SIG-M5 (cell line): ENCODE measurements at regions not wholly inside any gene's neighbourhood (a gene's known extent, or its start where the extent isn't known, plus 50 kb on each side); places are given as distances from the start of the nearest gene placed in this dataset.

Source experiments
- DNase-seq: peaks from one replicate; lab custom pipeline; 2025; lab: John Stamatoyannopoulos, UW

- DNase-seq: no peak
Measured at GRCh38 chr4:180571516-180572055, 1671.6 kb upstream of the TENM3 start.

GRCh38 chr4:180578175-180578574 is 1665.0 kb upstream of the TENM3 start:
- DNase-seq: no peak

GRCh38 chr4:180581061-180581460 is 1662.1 kb upstream of the TENM3 start:
- no peak for DNase-seq

- no peak for DNase-seq
Measured at GRCh38 chr4:180587379-180587778, 1655.8 kb upstream of the TENM3 start.

- no peak for DNase-seq
Measured at GRCh38 chr4:180589575-180589974, 1653.6 kb upstream of the TENM3 start.

GRCh38 chr4:180596888-180597483 is 1646.2 kb upstream of the TENM3 start:
- no peak for DNase-seq

- DNase-seq: no peak
Measured at GRCh38 chr4:180598281-180598680, 1644.9 kb upstream of the TENM3 start.

GRCh38 chr4:180603791-180604190 is 1639.4 kb upstream of the TENM3 start:
- no peak for DNase-seq

GRCh38 chr4:180610324-180610723 is 1632.9 kb upstream of the TENM3 start:
- DNase-seq: no peak

- DNase-seq: no peak
Measured at GRCh38 chr4:180615746-180616145, 1627.5 kb upstream of the TENM3 start.

- no peak for DNase-seq
Measured at GRCh38 chr4:180617196-180617595, 1626.0 kb upstream of the TENM3 start.

GRCh38 chr4:180618396-180618795 is 1624.8 kb upstream of the TENM3 start:
- DNase-seq: no peak

GRCh38 chr4:180619440-180619839 is 1623.8 kb upstream of the TENM3 start:
- DNase-seq: no peak

- no peak for DNase-seq
Measured at GRCh38 chr4:180622254-180622653, 1620.9 kb upstream of the TENM3 start.

GRCh38 chr4:180625653-180626052 is 1617.5 kb upstream of the TENM3 start:
- DNase-seq: no peak

- DNase-seq: no peak
Measured at GRCh38 chr4:180630012-180630665, 1613.1 kb upstream of the TENM3 start.

- no peak for DNase-seq
Measured at GRCh38 chr4:180634306-180634705, 1608.9 kb upstream of the TENM3 start.

GRCh38 chr4:180635281-180635680 is 1607.9 kb upstream of the TENM3 start:
- DNase-seq: no peak

GRCh38 chr4:180636696-180637404 is 1606.4 kb upstream of the TENM3 start:
- DNase-seq: no peak

- no peak for DNase-seq
Measured at GRCh38 chr4:180637616-180638015, 1605.6 kb upstream of the TENM3 start.

GRCh38 chr4:180640193-180640592 is 1603.0 kb upstream of the TENM3 start:
- no peak for DNase-seq

GRCh38 chr4:180641495-180641894 is 1601.7 kb upstream of the TENM3 start:
- DNase-seq: no peak

GRCh38 chr4:180642732-180643131 is 1600.5 kb upstream of the TENM3 start:
- DNase-seq: no peak
